ENCODE measurements at regions not wholly inside any gene's neighbourhood (a gene's known extent, or its start where the extent isn't known, plus 50 kb on each side); places are given as distances from the start of the nearest gene placed in this dataset.
"Not testable (repeated sequence)": the region's sequence is repeated elsewhere in the genome, so short reads cannot be mapped to it uniquely, and the experiment has no call there.

DNA sequence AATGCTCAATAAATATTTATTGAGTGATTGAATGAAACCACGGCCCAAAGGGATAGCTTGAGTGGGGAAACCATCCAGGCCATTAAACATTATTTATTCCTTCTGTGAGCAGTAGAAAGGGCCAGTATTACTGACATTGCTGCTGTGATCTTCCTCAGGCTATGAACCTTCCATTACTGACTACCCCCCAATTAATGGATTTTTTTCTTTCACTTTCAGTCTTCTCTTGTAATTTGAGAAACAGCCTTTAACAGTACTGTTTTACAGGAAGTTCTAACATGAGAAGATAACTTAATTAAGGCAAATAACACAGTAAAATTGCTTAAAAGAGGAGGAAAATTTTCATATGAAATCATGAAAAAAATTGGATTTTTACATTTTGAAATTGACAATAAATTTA lies 629.5 kb downstream of the TRHDE start:
- Histone ChIP-seq H3K9me3 (no peaks in the 10 kb centered on the region), H3K27me3 (no peaks in the 10 kb centered on the region), H3K27ac (no peak overlapping the region), H3K4me1 (no peaks in the 10 kb centered on the region), H3K4me3 (no peak overlapping the region), H3K36me3 (no peaks in the 10 kb centered on the region)
- intact Hi-C loops (cut with DNase I), result no loop called here
- TF ChIP-seq, protein P1, sequence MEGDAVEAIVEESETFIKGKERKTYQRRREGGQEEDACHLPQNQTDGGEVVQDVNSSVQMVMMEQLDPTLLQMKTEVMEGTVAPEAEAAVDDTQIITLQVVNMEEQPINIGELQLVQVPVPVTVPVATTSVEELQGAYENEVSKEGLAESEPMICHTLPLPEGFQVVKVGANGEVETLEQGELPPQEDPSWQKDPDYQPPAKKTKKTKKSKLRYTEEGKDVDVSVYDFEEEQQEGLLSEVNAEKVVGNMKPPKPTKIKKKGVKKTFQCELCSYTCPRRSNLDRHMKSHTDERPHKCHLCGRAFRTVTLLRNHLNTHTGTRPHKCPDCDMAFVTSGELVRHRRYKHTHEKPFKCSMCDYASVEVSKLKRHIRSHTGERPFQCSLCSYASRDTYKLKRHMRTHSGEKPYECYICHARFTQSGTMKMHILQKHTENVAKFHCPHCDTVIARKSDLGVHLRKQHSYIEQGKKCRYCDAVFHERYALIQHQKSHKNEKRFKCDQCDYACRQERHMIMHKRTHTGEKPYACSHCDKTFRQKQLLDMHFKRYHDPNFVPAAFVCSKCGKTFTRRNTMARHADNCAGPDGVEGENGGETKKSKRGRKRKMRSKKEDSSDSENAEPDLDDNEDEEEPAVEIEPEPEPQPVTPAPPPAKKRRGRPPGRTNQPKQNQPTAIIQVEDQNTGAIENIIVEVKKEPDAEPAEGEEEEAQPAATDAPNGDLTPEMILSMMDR (IDR thresholded peaks at IDR 0.05), result no peak
- ATAC-seq (no peak), DNase-seq (no peak)

DNA sequence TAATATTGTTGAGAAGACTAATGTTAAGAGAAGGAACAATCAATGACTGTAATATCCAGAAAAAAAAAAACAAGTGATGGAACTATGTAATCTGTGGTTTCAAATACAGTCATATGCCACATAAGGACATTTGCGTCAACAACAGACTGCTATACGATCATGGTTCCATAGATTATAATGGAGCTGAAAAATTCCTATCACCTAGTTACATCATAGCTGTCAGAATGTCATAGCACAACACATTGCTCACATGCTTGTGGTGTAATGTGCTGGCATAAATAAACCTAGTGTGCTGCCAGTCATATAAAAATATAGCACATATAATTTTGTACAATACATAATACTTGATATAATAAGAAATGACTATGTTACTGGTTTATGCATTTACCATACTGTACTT lies 653.5 kb downstream of the TRHDE start:
- Histone ChIP-seq H3K9me3 (no peaks in the 10 kb centered on the region), H3K36me3 (no peaks in the 10 kb centered on the region), H3K27me3 (no peaks in the 10 kb centered on the region), H3K4me3 (no peak overlapping the region), H3K27ac (no peak overlapping the region), H3K4me1 (no peaks in the 10 kb centered on the region)
- DNase-seq (no peak), ATAC-seq (no peak)
- TF ChIP-seq, protein P1 (IDR thresholded peaks at IDR 0.05), result no peak
- intact Hi-C loops (cut with DNase I), result no loop called here

- H3K27ac ChIP-seq; H3K4me1 ChIP-seq; intact Hi-C loops (cut with DNase I); H3K36me3 ChIP-seq; H3K4me3 ChIP-seq; DNase-seq; ATAC-seq; H3K27me3 ChIP-seq: not testable (repeated sequence)
- peaks cover 0 to 18% of the 10 kb centered on the region in 2 donors for H3K9me3 ChIP-seq
Observed at GRCh38 chr12:72931838-72932237, 659.7 kb downstream of the TRHDE start.

DNA sequence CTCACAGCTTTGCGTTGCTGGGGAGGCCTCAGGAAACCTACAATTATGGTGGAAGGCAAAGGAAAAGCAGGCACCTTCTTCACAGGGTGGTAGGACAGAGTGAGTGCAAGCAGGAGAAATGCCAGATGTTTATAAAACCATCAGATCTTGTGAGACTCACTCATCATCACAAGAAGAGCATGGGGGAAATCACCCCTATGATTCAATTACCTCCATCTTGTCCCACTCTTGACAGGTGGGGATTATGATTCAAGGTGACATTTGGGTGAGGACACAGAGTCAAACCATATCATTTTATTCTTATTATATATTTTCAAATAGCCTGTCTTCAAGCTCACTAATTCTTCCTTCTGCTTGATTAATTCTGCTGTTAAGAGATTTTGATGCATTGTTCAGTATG lies 665.3 kb downstream of the TRHDE start:
- TF ChIP-seq, protein P1 (IDR thresholded peaks at IDR 0.05), result no peak
- peaks cover 0 to 35% of the 10 kb centered on the region in 2 donors for H3K9me3 ChIP-seq
- no peaks in the 10 kb centered on the region for H3K27me3 ChIP-seq
- no peak overlapping the region for H3K27ac ChIP-seq
- H3K36me3 ChIP-seq, result no peaks in the 10 kb centered on the region
- no peak overlapping the region for H3K4me3 ChIP-seq
- ATAC-seq (no peak), DNase-seq (no peak)
- H3K4me1 ChIP-seq, result no peaks in the 10 kb centered on the region
- intact Hi-C loops (cut with DNase I), result no loop called here

DNA sequence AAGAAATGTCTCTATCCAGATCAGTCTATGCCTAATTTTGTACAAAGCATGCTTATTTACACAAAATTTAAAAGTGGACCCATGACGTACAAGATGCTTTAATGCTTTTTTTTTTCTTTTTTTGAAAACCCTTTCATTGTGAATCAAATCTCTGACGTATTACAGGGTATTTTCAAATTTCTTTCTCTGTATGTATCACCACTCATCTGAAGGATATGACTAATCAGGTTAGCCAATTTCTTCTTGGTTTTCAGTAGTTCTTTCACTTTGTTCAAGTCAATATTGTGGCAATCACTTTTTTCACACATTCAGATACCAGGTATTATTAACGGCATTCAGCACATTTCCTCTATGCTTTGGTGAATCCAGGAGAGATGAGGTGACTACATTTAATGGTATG lies 685.3 kb downstream of the TRHDE start:
- DNase-seq (no peak), ATAC-seq (no peak)
- Histone ChIP-seq H3K27me3 (no peaks in the 10 kb centered on the region), H3K9me3 (peaks cover 0 to 7% of the 10 kb centered on the region in 2 donors), H3K4me1 (no peaks in the 10 kb centered on the region), H3K27ac (no peak overlapping the region), H3K36me3 (no peaks in the 10 kb centered on the region), H3K4me3 (no peak overlapping the region)
- intact Hi-C loops (cut with DNase I), result no loop called here
- TF ChIP-seq, protein P1 (IDR thresholded peaks at IDR 0.05), result no peak

- no peak overlapping the region for H3K27ac ChIP-seq
- TF ChIP-seq, protein P1 (IDR thresholded peaks at IDR 0.05), result no peak
- intact Hi-C loops (cut with DNase I), result no loop called here
- H3K4me3 ChIP-seq, result no peak overlapping the region
- H3K27me3 ChIP-seq, result no peaks in the 10 kb centered on the region
- ATAC-seq (no peak), DNase-seq (no peak)
- H3K4me1 ChIP-seq, result no peaks in the 10 kb centered on the region
- H3K9me3 ChIP-seq, result peaks cover 0 to 2% of the 10 kb centered on the region in 2 donors
- no peaks in the 10 kb centered on the region for H3K36me3 ChIP-seq
Observed at GRCh38 chr12:72966684-72967083, 694.5 kb downstream of the TRHDE start.
